ENCODE measurements at regions not wholly inside any gene's neighbourhood (a gene's known extent, or its start where the extent isn't known, plus 50 kb on each side); places are given as distances from the start of the nearest gene placed in this dataset.
A peak's percentile ranks its signal among the peaks of the same experiment; 100 is the strongest.

DNA sequence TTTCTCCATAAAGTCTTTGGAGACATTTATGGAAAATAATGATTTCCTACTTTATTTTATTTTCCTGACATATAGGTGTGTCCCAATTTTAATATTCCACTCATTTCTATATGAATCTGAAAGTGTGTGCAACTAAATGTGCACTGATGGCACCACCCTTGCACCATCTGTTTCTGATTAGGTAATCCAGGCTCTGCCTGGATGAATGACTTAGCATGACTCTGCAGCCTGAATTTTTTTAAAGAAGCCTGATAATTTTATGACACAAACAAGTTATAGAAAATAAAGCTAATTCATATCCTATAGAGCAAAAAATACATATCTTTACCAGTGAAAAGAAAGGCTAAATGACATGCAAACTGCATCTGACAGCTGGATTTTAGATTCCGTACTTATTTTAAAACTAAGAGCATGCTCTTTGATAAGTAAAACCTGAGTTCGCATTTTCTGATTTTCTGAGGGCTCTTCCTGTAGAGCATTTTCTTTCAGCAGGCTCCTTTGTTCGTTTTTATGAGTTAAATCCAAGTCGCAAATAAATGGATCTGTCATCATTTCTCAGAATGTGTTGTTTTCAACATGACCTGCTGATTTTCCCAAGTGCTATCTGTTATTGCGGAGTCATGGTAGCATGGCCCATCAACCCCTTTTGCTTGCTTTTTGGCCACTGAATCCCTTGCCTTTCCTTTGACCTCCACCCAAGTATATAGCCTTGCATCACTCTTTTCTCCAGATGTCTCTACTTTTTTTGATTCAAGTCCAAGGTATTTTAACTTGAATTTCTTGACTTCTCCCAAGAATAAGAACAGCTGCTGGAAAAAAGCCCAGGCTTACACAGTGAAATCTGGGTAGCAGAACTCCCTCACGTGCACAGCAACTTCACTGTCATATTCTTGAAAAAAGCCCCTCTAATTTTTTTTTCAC, 52.8 kb upstream of the LYPLAL1 start:
- DNase-seq (ENCODE audit: low read depth): peak; percentile 84

DNA sequence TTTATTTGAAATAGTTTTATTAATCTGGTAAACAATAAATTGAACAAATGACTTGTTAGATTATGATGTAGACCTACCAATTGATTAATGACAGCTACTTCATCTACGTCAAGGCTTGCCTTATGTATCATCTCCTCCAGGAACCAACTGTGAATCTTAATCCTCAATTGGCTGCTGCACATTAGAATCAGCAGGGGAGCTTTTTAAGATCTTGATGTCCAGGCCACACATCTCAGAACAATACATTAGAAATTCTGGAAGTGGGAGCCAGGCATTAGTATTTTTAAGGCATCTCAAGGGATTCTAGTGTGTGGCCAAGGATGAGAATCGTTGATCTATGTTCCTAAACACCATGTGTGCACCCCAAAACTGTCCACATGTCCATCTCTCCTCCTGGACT, 52.0 kb upstream of the LYPLAL1 start:
- no peak for DNase-seq (ENCODE audit: low read depth)

DNA sequence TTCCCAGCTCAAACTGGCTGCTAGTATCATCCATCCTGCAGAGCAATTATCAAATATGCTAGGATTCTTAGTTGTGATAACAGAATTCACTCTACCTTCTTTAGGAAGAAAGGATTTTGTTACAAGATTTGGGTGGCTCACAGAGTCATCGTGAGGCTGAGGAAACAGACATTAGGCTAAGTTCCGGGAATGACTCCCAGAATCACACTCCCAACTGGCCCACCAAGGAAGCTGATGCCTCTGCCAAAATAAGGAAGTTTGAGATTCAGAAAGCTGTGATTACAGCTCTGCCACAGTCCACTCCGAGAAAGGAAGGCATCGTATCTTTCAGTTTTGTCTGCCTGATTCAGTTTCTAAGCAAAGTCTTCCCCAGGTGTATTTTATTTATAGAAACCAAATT, 50.6 kb upstream of the LYPLAL1 start:
- peak; percentile 18 for DNase-seq (ENCODE audit: low read depth)
